Peyer's patch (tissue), 4 donors: ENCODE measurements at regions not wholly inside any gene's neighbourhood (a gene's known extent, or its start where the extent isn't known, plus 50 kb on each side); places are given as distances from the start of the nearest gene placed in this dataset.
"Not testable (repeated sequence)": the region's sequence is repeated elsewhere in the genome, so short reads cannot be mapped to it uniquely, and the experiment has no call there.

Experiments
- DNase-seq, 3 donors: peaks; one replicate each; pipeline ENCODE4 v3.0.0-alpha.2; 2017 to 2019
- H3K27ac ChIP-seq, 4 donors: fragments of 200-600 bp; sonication (generic); one replicate each; pipeline ENCODE4 v1.5.1; 2016 to 2019
- H3K27me3 ChIP-seq, 2 donors: fragments of 200-600 bp; sonication (generic); one replicate each; pipeline ENCODE4 v1.5.1; 2019
- H3K36me3 ChIP-seq, 3 donors: fragments of 200-600 bp; sonication (generic); one replicate each; pipeline ENCODE4 v1.5.1; 2016 to 2019
- H3K4me1 ChIP-seq, 4 donors: fragments of 200-600 bp; sonication (generic); one replicate each; pipeline ENCODE4 v1.5.1; 2016 to 2019
- H3K4me3 ChIP-seq, 4 donors: fragments of 200-600 bp; sonication (generic); 1 replicate in 3 of 4; 2 replicates in 1 of 4; pipeline ENCODE4 v1.5.1; 2016 to 2019; ENCODE audit warnings: mild to moderate bottlenecking in 1 of 4
- H3K9me3 ChIP-seq, 4 donors: fragments of 200-600 bp; sonication (generic); one replicate each; pipeline ENCODE4 v1.5.1; 2016 to 2019; ENCODE audit warnings: mild to moderate bottlenecking in 1 of 4
- CTCF ChIP-seq, 6 experiments: fragments of 450-650 bp in 4 of 6; fragments of 200-600 bp in 2 of 6; sonication (generic) in 1 of 6; IDR thresholded peaks; one replicate each; pipeline ENCODE4 v1.5.1; 2017 to 2019; ENCODE audit warnings: antibody characterized with exemption in 6 of 6, mild to moderate bottlenecking in 3 of 6, moderate library complexity in 1 of 6
- POLR2A ChIP-seq, 2 donors: fragments of 450-650 bp; IDR thresholded peaks; one replicate each; pipeline ENCODE4 v1.5.1; 2017; ENCODE audit warnings: antibody characterized with exemption in 2 of 2, mild to moderate bottlenecking in 2 of 2, moderate library complexity in 2 of 2

- no peak for DNase-seq
- Histone ChIP-seq H3K27ac (no peak overlapping the region), H3K27me3 (no peaks in the 10 kb centered on the region), H3K9me3 (no peaks in the 10 kb centered on the region), H3K4me1 (no peaks in the 10 kb centered on the region), H3K4me3 (no peak overlapping the region), H3K36me3 (no peaks in the 10 kb centered on the region)
- TF ChIP-seq POLR2A (IDR thresholded peaks at IDR 0.05): no peak
- no peak for TF ChIP-seq CTCF (IDR thresholded peaks at IDR 0.05)
Observed at GRCh38 chr5:74492230-74492629, 148.3 kb downstream of the ENC1 start.

GRCh38 chr5:74491586-74491985 lies 148.9 kb downstream of the ENC1 start:
- DNase-seq: no peak
- no peaks in the 10 kb centered on the region for H3K9me3 ChIP-seq
- no peaks in the 10 kb centered on the region for H3K4me1 ChIP-seq
- no peak overlapping the region for H3K27ac ChIP-seq
- no peaks in the 10 kb centered on the region for H3K36me3 ChIP-seq
- H3K27me3 ChIP-seq: no peaks in the 10 kb centered on the region
- H3K4me3 ChIP-seq: no peak overlapping the region
- TF ChIP-seq POLR2A (IDR thresholded peaks at IDR 0.05) (no peak), CTCF (IDR thresholded peaks at IDR 0.05) (no peak)

- no peaks in the 10 kb centered on the region for H3K27me3 ChIP-seq
- no peaks in the 10 kb centered on the region for H3K36me3 ChIP-seq
- DNase-seq: peak in 1 of 3 donors; percentile 20
- no peaks in the 10 kb centered on the region for H3K9me3 ChIP-seq
- no peak overlapping the region for H3K27ac ChIP-seq
- H3K4me1 ChIP-seq: no peaks in the 10 kb centered on the region
- no peak for TF ChIP-seq POLR2A (IDR thresholded peaks at IDR 0.05)
- no peak for TF ChIP-seq CTCF (IDR thresholded peaks at IDR 0.05)
- H3K4me3 ChIP-seq: no peak overlapping the region
Observed at GRCh38 chr5:74490814-74491213, 149.7 kb downstream of the ENC1 start.

- Histone ChIP-seq H3K27me3 (no peaks in the 10 kb centered on the region), H3K4me1 (no peaks in the 10 kb centered on the region), H3K9me3 (no peaks in the 10 kb centered on the region), H3K27ac (no peak overlapping the region), H3K4me3 (no peak overlapping the region), H3K36me3 (no peaks in the 10 kb centered on the region)
- DNase-seq: no peak
- TF ChIP-seq CTCF (IDR thresholded peaks at IDR 0.05) (no peak), POLR2A (IDR thresholded peaks at IDR 0.05) (no peak)
Observed at GRCh38 chr5:74482990-74483389, 157.5 kb downstream of the ENC1 start.

- Histone ChIP-seq H3K27ac (no peak overlapping the region), H3K36me3 (no peaks in the 10 kb centered on the region), H3K27me3 (no peaks in the 10 kb centered on the region), H3K4me1 (no peaks in the 10 kb centered on the region), H3K4me3 (no peak overlapping the region), H3K9me3 (no peaks in the 10 kb centered on the region)
- TF ChIP-seq CTCF (IDR thresholded peaks at IDR 0.05): no peak
- no peak for TF ChIP-seq POLR2A (IDR thresholded peaks at IDR 0.05)
- DNase-seq: no peak
Observed at GRCh38 chr5:74482523-74482922, 158.0 kb downstream of the ENC1 start.

GRCh38 chr5:74481357-74481756 lies 159.2 kb downstream of the ENC1 start:
- H3K36me3 ChIP-seq, H3K27me3 ChIP-seq, H3K4me3 ChIP-seq, DNase-seq, H3K9me3 ChIP-seq, H3K27ac ChIP-seq, H3K4me1 ChIP-seq: not testable (repeated sequence)
